Tibial nerve (tissue), 4 donors: ENCODE measurements at regions not wholly inside any gene's neighbourhood (a gene's known extent, or its start where the extent isn't known, plus 50 kb on each side); places are given as distances from the start of the nearest gene placed in this dataset.

Experiments used
- DNase-seq, 2 donors: peaks; one replicate each; pipeline ENCODE4 v3.0.0-alpha.2; 2019; ENCODE audit warnings: low spot score in 2 of 2
- H3K27ac ChIP-seq, 4 donors: fragments of 200-600 bp; sonication (generic) in 3 of 4; one replicate each; pipeline ENCODE4 v1.5.1; 2017 to 2019; ENCODE audit warnings: mild to moderate bottlenecking in 1 of 4
- H3K27me3 ChIP-seq, 2 donors: fragments of 200-600 bp; sonication (generic) in 1 of 2; one replicate each; pipeline versions ENCODE4 v1.5.1 to v1.6.0; 2017 to 2019
- H3K36me3 ChIP-seq, 3 donors: fragments of 200-600 bp; sonication (generic); one replicate each; pipeline ENCODE4 v1.5.1; 2018 to 2019
- H3K4me1 ChIP-seq, 4 donors: fragments of 200-600 bp; sonication (generic) in 3 of 4; one replicate each; pipeline ENCODE4 v1.5.1; 2017 to 2019
- H3K4me3 ChIP-seq, 4 donors: fragments of 200-600 bp; sonication (generic) in 3 of 4; one replicate each; pipeline ENCODE4 v1.5.1; 2017 to 2019; ENCODE audit warnings: mild to moderate bottlenecking in 1 of 4, moderate library complexity in 1 of 4
- H3K9me3 ChIP-seq, 4 donors: fragments of 200-600 bp; sonication (generic) in 3 of 4; one replicate each; pipeline ENCODE4 v1.5.1; 2017 to 2019
- CTCF ChIP-seq, 5 experiments: fragments of 200-600 bp in 3 of 5; fragments of 450-650 bp in 2 of 5; sonication (generic) in 3 of 5; IDR thresholded peaks; one replicate each; pipeline ENCODE4 v1.5.1; 2016 to 2019; ENCODE audit warnings: antibody characterized with exemption in 5 of 5, mild to moderate bottlenecking in 3 of 5, moderate library complexity in 2 of 5
- EP300 ChIP-seq, 2 donors: sonication (generic); formaldehyde crosslinking; IDR thresholded peaks; one replicate each; pipeline ENCODE4 v1.6.1; 2017; ENCODE audit warnings: antibody characterized with exemption in 2 of 2, mild to moderate bottlenecking in 1 of 2
- POLR2A ChIP-seq, 2 donors: fragments of 450-650 bp; IDR thresholded peaks; one replicate each; pipeline ENCODE4 v1.6.1; 2017; ENCODE audit warnings: antibody characterized with exemption in 2 of 2, mild to moderate bottlenecking in 2 of 2, moderate library complexity in 2 of 2
- WGBS, 2 donors: methylation state at CpG; one replicate each; pipeline ENCODE4 v1.1.5; 2018; 5-methylcytosine and 5-hydroxymethylcytosine counted together

GRCh38 chr1:99152132-99152531, 112.2 kb upstream of the PLPPR4 start:
- H3K4me3 ChIP-seq, result no peak overlapping the region
- DNase-seq, result no peak
- H3K36me3 ChIP-seq, result no peaks in the 10 kb centered on the region
- TF ChIP-seq EP300 (IDR thresholded peaks at IDR 0.05) (no peak), POLR2A (IDR thresholded peaks at IDR 0.05) (no peak), CTCF (IDR thresholded peaks at IDR 0.05) (no peak)
- H3K27ac ChIP-seq, result no peak overlapping the region
- H3K27me3 ChIP-seq, result no peaks in the 10 kb centered on the region
- H3K4me1 ChIP-seq, result no peaks in the 10 kb centered on the region
- WGBS, 2 donors, result 56 to 59% methylated on average over 1 of the region's 1 CpG
- H3K9me3 ChIP-seq, result peaks cover 0 to under 1% (median 0%) of the 10 kb centered on the region in 4 donors

- Histone ChIP-seq H3K27me3 (no peaks in the 10 kb centered on the region), H3K4me1 (no peaks in the 10 kb centered on the region), H3K36me3 (no peaks in the 10 kb centered on the region), H3K27ac (no peak overlapping the region), H3K9me3 (peaks cover 0 to 4% (median 0%) of the 10 kb centered on the region in 4 donors), H3K4me3 (no peak overlapping the region)
- WGBS, 2 donors, result 73 to 79% methylated on average over 2 of the region's 2 CpGs
- DNase-seq, result no peak
- no peak for TF ChIP-seq POLR2A (IDR thresholded peaks at IDR 0.05)
- TF ChIP-seq EP300 (IDR thresholded peaks at IDR 0.05), result no peak
- no peak for TF ChIP-seq CTCF (IDR thresholded peaks at IDR 0.05)
Measured at GRCh38 chr1:99163671-99164070, 100.6 kb upstream of the PLPPR4 start.

GRCh38 chr1:99170516-99170915, 93.8 kb upstream of the PLPPR4 start:
- no peaks in the 10 kb centered on the region for H3K36me3 ChIP-seq
- no peaks in the 10 kb centered on the region for H3K27me3 ChIP-seq
- no peak overlapping the region for H3K4me3 ChIP-seq
- no peaks in the 10 kb centered on the region for H3K4me1 ChIP-seq
- no peak for DNase-seq
- no peak overlapping the region for H3K27ac ChIP-seq
- WGBS, 2 donors, result 88 to 91% methylated on average over 1 of the region's 1 CpG
- TF ChIP-seq POLR2A (IDR thresholded peaks at IDR 0.05), result no peak
- no peak for TF ChIP-seq EP300 (IDR thresholded peaks at IDR 0.05)
- no peak for TF ChIP-seq CTCF (IDR thresholded peaks at IDR 0.05)
- H3K9me3 ChIP-seq, result no peaks in the 10 kb centered on the region

- H3K27me3 ChIP-seq, result no peaks in the 10 kb centered on the region
- H3K36me3 ChIP-seq, result no peaks in the 10 kb centered on the region
- WGBS, 2 donors, result 58 to 72% methylated on average over 7 of the region's 7 CpGs
- TF ChIP-seq CTCF (IDR thresholded peaks at IDR 0.05) (no peak), EP300 (IDR thresholded peaks at IDR 0.05) (no peak), POLR2A (IDR thresholded peaks at IDR 0.05) (no peak)
- no peak overlapping the region for H3K27ac ChIP-seq
- no peaks in the 10 kb centered on the region for H3K9me3 ChIP-seq
- no peaks in the 10 kb centered on the region for H3K4me1 ChIP-seq
- no peak for DNase-seq
- H3K4me3 ChIP-seq, result no peak overlapping the region
Measured at GRCh38 chr1:99171184-99171813, 93.0 kb upstream of the PLPPR4 start.

- Histone ChIP-seq H3K27me3 (no peaks in the 10 kb centered on the region), H3K9me3 (no peaks in the 10 kb centered on the region), H3K4me1 (no peaks in the 10 kb centered on the region), H3K4me3 (no peak overlapping the region), H3K27ac (no peak overlapping the region), H3K36me3 (no peaks in the 10 kb centered on the region)
- TF ChIP-seq POLR2A (IDR thresholded peaks at IDR 0.05) (no peak), EP300 (IDR thresholded peaks at IDR 0.05) (no peak)
- WGBS, 2 donors, result 87 to 89% methylated on average over 3 of the region's 3 CpGs
- DNase-seq, result no peak
Measured at GRCh38 chr1:99173282-99173681, 91.0 kb upstream of the PLPPR4 start.

- no peaks in the 10 kb centered on the region for H3K9me3 ChIP-seq
- H3K27me3 ChIP-seq, result no peaks in the 10 kb centered on the region
- DNase-seq, result no peak
- H3K36me3 ChIP-seq, result no peaks in the 10 kb centered on the region
- H3K27ac ChIP-seq, result no peak overlapping the region
- no peak overlapping the region for H3K4me3 ChIP-seq
- no peaks in the 10 kb centered on the region for H3K4me1 ChIP-seq
- 92 to 96% methylated on average over 7 of the region's 7 CpGs for WGBS, 2 donors
- no peak for TF ChIP-seq POLR2A (IDR thresholded peaks at IDR 0.05)
- no peak for TF ChIP-seq CTCF (IDR thresholded peaks at IDR 0.05)
- TF ChIP-seq EP300 (IDR thresholded peaks at IDR 0.05), result no peak
Measured at GRCh38 chr1:99173900-99174299, 90.4 kb upstream of the PLPPR4 start.
